GM21423 (cell line): ENCODE measurements at regions not wholly inside any gene's neighbourhood (a gene's known extent, or its start where the extent isn't known, plus 50 kb on each side); places are given as distances from the start of the nearest gene placed in this dataset.
"Not testable (repeated sequence)": the region's sequence is repeated elsewhere in the genome, so short reads cannot be mapped to it uniquely, and the experiment has no call there.

ENCODE experiments used
- ATAC-seq: cut with Tn5 transposase; IDR thresholded peaks from one replicate; pipeline ENCODE4 v1.9.1; 2021; ENCODE audit warnings: mild to moderate bottlenecking, moderate library complexity; ENCODE audit not compliant: unreplicated experiment

DNA sequence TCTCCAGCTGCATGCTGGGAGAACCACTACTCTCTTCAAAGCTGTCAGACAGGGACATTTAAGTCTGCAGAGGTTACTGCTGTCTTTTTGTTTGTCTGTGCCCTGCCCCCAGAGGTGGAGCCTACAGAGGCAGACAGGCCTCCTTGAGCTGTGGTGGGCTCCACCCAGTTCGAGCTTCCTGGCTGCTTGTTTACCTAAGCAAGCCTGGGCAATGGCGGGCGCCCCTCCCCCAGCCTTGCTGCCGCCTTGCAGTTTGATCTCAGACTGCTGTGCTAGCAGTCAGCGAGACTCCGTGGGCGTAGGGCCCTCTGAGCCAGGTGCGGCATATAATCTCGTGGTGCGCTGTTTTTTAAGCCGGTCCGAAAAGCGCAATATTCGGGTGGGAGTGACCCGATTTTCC lies 215.0 kb downstream of the STIM2 start:
- not testable (repeated sequence) for ATAC-seq

DNA sequence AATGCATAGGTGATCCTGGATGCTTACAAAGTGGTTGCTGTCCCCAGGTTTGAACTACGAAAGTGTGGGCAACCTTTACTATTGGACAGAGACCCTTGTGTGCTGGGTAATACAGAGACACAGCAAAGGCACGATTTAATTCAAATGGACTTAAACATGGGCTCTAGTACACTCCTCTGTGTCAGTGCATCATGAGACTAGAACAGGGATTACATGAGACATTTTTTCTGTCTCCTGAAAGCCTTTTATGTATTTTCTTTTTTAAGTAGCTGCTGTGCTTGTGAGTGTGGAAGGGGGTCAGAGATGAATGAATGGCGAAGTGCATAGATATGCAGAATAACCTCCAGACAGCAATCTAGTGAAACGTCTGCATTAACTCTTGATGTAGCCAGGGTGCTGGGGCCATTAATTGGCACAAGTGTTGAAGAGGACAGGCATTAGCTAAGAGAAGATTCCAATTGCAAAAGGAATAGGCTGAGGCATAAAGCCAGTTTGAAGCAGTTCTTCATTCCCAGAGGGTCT lies 218.4 kb downstream of the STIM2 start:
- no peak for ATAC-seq

- peak; percentile 68 for ATAC-seq
Measured at GRCh38 chr4:27081675-27082586, 221.3 kb downstream of the STIM2 start.

DNA sequence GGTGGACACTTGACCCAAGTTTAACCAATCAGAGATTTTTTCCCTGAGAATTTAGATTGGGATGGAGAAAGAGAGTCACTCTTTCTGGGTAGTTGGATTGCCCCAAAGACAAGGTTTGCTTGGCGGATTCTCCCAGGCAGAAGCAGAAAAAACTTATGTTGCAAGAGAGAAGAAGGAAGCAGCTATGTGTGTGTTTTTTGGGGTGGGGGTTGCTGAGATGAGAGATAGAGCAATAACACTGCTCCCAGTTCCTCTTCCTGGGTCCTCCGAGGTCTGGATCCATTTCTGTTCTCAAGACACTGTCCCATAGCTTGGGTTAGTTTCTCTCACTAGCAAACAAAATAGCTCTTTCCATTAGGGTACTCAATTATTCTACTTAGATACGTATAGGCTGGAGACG lies 222.1 kb downstream of the STIM2 start:
- ATAC-seq, result no peak

- no peak for ATAC-seq
Measured at GRCh38 chr4:27084685-27085361, 224.2 kb downstream of the STIM2 start.

GRCh38 chr4:27085396-27085795 lies 224.8 kb downstream of the STIM2 start:
- ATAC-seq, result no peak

DNA sequence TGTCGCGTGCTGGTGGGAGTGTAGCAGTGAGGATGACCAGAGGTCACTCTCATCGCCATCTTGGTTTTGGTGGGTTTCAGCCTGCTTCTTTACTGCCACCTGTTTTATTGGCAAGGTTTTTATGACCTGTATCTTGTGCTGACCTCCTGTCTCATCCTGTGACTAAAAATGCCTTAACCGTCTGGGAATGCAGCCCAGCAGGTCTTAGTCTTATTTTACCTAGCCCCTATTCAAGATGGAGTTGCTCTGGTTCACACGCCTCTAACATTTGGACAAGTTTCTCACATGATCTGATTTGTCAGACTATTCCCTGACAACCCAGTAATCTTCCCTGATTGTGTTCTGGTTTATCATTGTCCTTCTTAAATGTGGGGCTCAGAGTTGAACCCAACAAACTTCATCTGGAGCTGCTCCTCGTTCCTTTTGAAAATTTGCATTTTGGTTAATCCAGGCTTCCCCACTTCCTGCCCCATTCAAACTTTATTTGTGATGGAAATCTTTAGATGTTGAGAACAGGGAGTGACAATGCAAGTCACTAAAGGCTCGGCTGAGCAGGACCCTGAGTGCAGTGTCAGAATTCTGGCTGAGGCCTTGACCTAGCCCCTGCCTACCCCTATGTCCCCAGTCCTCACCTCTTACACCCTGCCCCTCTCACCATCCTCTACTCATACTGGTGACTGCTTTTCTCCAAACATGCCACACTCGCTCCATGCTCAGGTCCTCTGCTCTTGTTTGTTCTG lies 226.8 kb downstream of the STIM2 start:
- no peak for ATAC-seq

GRCh38 chr4:27088491-27088890 lies 227.8 kb downstream of the STIM2 start:
- no peak for ATAC-seq

DNA sequence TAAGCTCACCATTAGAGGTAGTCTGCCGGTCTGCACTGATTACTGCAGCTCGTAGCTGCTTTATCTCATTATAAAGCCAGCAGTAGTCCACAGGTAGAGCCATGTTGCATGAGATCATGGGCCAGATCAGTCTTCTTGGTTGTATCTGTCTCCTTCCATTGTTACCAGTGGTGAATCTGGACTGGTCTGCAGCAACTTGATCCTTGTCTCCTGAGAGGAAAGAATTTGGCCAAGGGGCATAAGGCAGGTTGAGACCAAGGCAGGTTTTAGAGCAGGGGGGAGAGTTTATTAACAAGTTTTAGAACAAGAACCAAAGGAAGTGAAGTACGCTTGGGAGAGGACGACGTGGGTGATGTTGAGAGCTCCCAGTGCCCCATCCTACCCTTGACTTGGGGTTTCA lies 228.5 kb downstream of the STIM2 start:
- ATAC-seq, result no peak

DNA sequence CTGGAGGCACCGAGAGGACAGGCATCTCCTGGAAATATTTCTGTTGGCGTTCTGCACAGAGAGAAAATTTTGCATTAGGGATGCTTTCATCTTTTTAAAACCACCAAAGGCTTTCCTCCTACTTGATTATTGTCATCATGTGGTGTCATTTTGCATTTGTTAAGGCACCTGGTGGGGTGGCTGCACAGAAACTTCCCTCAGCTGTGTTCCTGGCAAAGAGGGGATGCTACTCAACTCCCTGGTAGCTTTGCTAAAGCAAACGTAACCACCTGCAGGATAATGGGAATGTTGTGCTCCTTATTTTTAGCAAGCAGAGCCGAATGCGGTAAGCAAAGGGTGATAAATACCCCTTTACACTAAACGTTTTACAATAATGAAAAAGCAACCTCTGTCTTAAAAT lies 229.8 kb downstream of the STIM2 start:
- ATAC-seq, result no peak

- ATAC-seq, result no peak
Measured at GRCh38 chr4:27094224-27094623, 233.6 kb downstream of the STIM2 start.

DNA sequence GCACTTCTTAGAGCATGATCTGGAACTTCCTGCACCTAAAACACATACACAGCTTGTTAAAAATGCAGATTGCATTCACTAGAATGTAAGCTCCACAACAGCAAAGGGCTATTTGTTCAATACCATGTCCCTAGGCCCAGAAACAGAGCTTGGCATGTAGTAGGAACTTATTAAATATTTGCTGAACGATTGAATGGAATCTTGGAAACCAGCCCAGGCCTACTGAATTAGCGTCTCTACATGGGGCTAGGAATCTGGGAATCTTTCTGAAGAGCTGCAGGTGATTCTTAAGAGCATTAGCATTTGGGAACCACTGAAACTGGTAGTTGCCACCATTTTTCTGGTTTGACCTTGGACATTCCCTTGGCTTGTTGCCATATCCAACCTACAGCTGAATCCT lies 234.1 kb downstream of the STIM2 start:
- ATAC-seq, result no peak

- ATAC-seq, result no peak
Measured at GRCh38 chr4:27096142-27096824, 235.6 kb downstream of the STIM2 start.

DNA sequence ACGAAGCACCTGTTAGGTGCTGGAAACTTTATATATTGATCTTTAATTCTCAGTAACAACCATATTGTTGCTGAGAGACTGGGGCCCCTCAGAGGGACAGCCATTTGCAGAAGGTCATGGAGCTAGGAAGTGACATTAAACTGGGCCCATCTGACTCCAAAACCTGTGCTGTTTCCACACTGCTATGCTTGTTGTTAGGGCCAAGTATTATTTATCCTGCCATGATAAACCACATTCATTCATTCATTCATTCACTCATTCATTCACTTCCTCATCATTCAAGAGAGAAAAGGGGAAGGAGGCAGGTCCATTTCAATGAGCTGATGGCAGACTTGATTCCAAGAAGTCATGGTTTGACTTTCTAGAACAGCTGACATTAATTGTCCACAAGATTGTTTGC lies 237.4 kb downstream of the STIM2 start:
- no peak for ATAC-seq

GRCh38 chr4:27100713-27101112 lies 240.1 kb downstream of the STIM2 start:
- no peak for ATAC-seq

DNA sequence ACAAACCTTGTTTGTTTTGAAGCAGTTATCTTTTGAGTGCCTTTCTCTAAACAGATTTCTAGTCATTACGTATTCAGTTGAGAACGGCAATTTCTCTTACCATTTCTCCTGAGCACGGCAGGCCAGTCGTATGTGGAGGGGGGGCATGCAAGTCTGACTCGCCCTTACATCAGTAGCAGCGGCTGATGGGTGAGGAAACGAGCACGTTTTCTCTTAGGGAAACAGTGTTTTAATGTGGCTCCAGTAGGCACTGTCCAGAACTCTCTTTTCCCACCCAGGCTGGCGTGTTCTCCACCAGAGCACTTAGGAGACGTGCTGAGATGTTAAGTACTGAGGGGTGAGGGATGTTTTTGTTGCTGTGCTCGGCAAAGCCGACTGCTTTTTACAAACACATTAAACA lies 240.5 kb downstream of the STIM2 start:
- ATAC-seq, result no peak

DNA sequence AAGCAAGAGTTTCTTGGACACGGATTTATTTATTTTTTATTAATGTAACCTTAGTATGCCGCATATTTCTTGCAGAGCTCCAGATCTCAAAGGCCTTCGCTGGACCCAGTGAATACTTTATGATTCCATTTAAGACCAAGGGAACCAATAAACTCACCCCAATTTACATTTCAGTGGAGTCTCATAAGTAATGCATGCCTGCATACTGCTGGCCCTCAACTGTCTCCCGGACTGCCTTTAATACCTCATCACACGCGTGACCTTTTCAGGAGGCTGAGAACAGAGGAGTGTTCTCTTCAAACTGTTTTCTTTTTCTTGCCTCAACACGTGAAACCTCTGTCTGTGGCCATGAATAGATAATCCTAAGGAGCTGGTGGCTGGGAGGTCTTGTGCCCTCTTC lies 240.9 kb downstream of the STIM2 start:
- no peak for ATAC-seq

GRCh38 chr4:27111627-27112026 lies 251.0 kb downstream of the STIM2 start:
- ATAC-seq, result no peak

DNA sequence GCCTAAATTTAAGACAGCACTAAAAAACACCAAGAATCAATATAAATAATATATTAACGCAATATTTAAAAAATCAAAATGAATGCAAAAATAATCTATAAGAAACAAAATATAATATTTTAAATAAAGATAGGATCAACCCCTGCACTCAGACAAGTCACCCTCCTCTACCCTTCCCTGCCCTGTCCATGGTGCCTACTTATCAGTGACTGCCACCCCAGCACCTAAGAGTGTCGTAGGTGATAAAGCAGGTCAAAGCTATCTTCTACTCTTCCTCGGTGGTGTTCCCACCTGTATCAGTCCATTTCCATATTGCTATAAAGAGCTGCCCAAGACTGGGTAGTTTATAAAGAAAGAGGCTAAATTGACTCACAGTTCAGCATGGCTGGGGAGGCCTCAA lies 251.9 kb downstream of the STIM2 start:
- ATAC-seq, result no peak

DNA sequence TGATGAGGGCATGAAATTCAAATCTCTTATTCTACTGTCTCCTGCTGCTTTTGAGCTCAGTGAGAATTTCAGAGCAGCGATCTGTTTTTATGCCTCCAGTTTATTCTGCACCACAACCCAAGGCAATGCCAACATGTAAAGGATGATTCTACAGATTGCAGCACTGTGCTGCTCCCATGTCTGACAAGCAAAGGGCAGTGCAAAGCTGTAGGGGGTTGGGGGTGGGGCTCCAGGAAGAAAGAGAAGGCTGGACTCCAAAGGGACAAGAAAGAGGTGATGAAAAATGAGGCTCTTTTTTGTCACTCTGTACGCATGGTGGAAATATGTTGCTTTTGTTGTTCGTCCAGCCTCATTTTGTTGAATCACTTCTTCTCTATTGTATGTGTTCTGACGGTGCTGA lies 254.6 kb downstream of the STIM2 start:
- ATAC-seq, result no peak

DNA sequence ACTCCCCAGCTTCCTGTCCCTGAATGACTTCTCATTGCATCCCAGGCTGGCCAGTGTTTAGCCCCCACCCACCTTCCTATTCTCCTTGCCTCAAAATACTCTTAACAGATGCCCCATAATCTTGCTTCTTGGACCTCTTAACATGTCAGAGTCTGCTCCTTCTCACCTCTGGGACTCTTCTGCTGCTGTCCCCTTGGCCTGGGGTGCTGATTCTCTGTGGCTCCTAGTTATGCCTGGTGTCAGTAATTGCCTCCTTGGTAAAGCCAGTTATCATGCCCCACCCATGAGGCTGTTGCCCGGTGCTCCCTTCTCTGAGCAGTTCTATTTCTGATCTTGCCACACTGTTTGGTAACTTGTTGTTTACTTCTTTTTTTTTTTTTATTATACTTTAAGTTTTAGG lies 256.8 kb downstream of the STIM2 start:
- ATAC-seq, result no peak
